Activated CD4-positive, alpha-beta T cell treated with anti-CD3 and anti-CD28 coated beads for 36 hours (primary cell): ENCODE measurements at regions not wholly inside any gene's neighbourhood (a gene's known extent, or its start where the extent isn't known, plus 50 kb on each side); places are given as distances from the start of the nearest gene placed in this dataset.

Experiments
- ATAC-seq: fragments of 200-7000 bp; cut with Tn5 transposase; one replicate; pipeline ENCODE4 v1.10.0; 2021; ENCODE audit warnings: mild to moderate bottlenecking, moderate library complexity
- CTCF ChIA-PET: fragments of 350-600 bp; sonication (Branson Sonifier 250); formaldehyde crosslinking; loops from one replicate; lab custom pipeline; 2021; ENCODE audit warnings: antibody characterized with exemption; lab: Charles Lee
- POLR2A ChIA-PET: fragments of 350-600 bp; sonication (Branson Sonifier 250); formaldehyde crosslinking; loops from one replicate; lab custom pipeline; 2021; ENCODE audit warnings: antibody characterized with exemption, inconsistent platforms; lab: Charles Lee
- DNase-seq: peaks from one replicate; pipeline ENCODE4 v3.0.0-alpha.2; 2020
- H3K27ac Mint-ChIP-seq: one replicate; pipeline ENCODE4 v1.8.0; 2021; ENCODE audit warnings: mixed read lengths
- H3K27me3 Mint-ChIP-seq: one replicate; pipeline ENCODE4 v1.8.0; 2021; ENCODE audit warnings: mixed read lengths
- H3K36me3 Mint-ChIP-seq: one replicate; pipeline ENCODE4 v1.8.0; 2021; ENCODE audit warnings: low read depth, mixed read lengths
- H3K4me1 Mint-ChIP-seq: one replicate; pipeline ENCODE4 v1.8.0; 2021; ENCODE audit warnings: mixed read lengths
- H3K4me3 Mint-ChIP-seq: one replicate; pipeline ENCODE4 v1.8.0; 2021; ENCODE audit warnings: mild to moderate bottlenecking, moderate library complexity, mixed read lengths
- H3K9me3 Mint-ChIP-seq: one replicate; pipeline ENCODE4 v1.8.0; 2021; ENCODE audit warnings: low read depth, mixed read lengths
- intact Hi-C, 2 experiments: fragments of 100-400 bp; cut with DNase I in 1 of 2; cut with micrococcal nuclease in 1 of 2; formaldehyde crosslinking; loops; one replicate each; pipeline versions ENCODE4 v1.14.2 to v1.15.1; 2022 to 2024; cut with DNase I, micrococcal nuclease

GRCh38 chr1:38567401-38567800 lies 292.2 kb downstream of the RRAGC start:
- no peak for ATAC-seq
- CTCF ChIA-PET = no interaction called here

GRCh38 chr1:38565020-38565491 lies 294.5 kb downstream of the RRAGC start:
- ATAC-seq = no peak
- H3K4me1 Mint-ChIP-seq = peaks cover 34% of the 10 kb centered on the region
- no peak for DNase-seq
- H3K36me3 Mint-ChIP-seq = no peaks in the 10 kb centered on the region
- intact Hi-C loops = no loop called here
- ChIA-PET CTCF (interaction anchor here (0.6 kb wide), 1 partner anchor 11 kb away, joined by 3 read pairs; no protein-coding TSS in a partner anchor), POLR2A (no interaction called here)
- H3K27me3 Mint-ChIP-seq = peaks cover 33% of the 10 kb centered on the region
- no peak overlapping the region for H3K27ac Mint-ChIP-seq
- no peaks in the 10 kb centered on the region for H3K9me3 Mint-ChIP-seq
- H3K4me3 Mint-ChIP-seq = no peak overlapping the region

More at GRCh38 chr1:38567401-38567800, 292.2 kb downstream of the RRAGC start:
- no peak for DNase-seq
- Mint-ChIP-seq H3K36me3 (no peaks in the 10 kb centered on the region), H3K4me1 (peaks cover 16% of the 10 kb centered on the region), H3K27ac (no peak overlapping the region), H3K27me3 (peaks cover 37% of the 10 kb centered on the region), H3K4me3 (no peak overlapping the region), H3K9me3 (no peaks in the 10 kb centered on the region)
- POLR2A ChIA-PET = no interaction called here
- intact Hi-C loops = no loop called here

- H3K4me3 Mint-ChIP-seq = no peak overlapping the region
- no peaks in the 10 kb centered on the region for H3K9me3 Mint-ChIP-seq
- peaks cover 28% of the 10 kb centered on the region for H3K27me3 Mint-ChIP-seq
- no peak for ATAC-seq
- peaks cover 38% of the 10 kb centered on the region for H3K4me1 Mint-ChIP-seq
- ChIA-PET CTCF (no interaction called here), POLR2A (no interaction called here)
- no peak for DNase-seq
- no peak overlapping the region for H3K27ac Mint-ChIP-seq
- intact Hi-C loops = no loop called here
- H3K36me3 Mint-ChIP-seq = no peaks in the 10 kb centered on the region
Measured at GRCh38 chr1:38563942-38564735, 295.4 kb downstream of the RRAGC start.

- Mint-ChIP-seq H3K27me3 (peaks cover 27% of the 10 kb centered on the region), H3K4me1 (peaks cover 48% of the 10 kb centered on the region), H3K36me3 (no peaks in the 10 kb centered on the region), H3K4me3 (no peak overlapping the region), H3K9me3 (no peaks in the 10 kb centered on the region), H3K27ac (no peak overlapping the region)
- ATAC-seq = no peak
- intact Hi-C loops = no loop called here
- CTCF ChIA-PET = interaction anchor here (0.6 kb wide), 1 partner anchor 8 kb away, joined by 4 read pairs; no protein-coding TSS in a partner anchor
- no peak for DNase-seq
- POLR2A ChIA-PET = no interaction called here
Measured at GRCh38 chr1:38561725-38562124, 297.8 kb downstream of the RRAGC start.

- ChIA-PET CTCF (interaction anchor here (0.6 kb wide), 1 partner anchor 9 kb away, joined by 4 read pairs; no protein-coding TSS in a partner anchor), POLR2A (no interaction called here)
- no peak for ATAC-seq
- Mint-ChIP-seq H3K4me1 (peaks cover 51% of the 10 kb centered on the region), H3K36me3 (no peaks in the 10 kb centered on the region), H3K27me3 (peaks cover 25% of the 10 kb centered on the region), H3K27ac (no peak overlapping the region), H3K4me3 (no peak overlapping the region), H3K9me3 (no peaks in the 10 kb centered on the region)
- DNase-seq = no peak
- intact Hi-C loops = no loop called here
Measured at GRCh38 chr1:38561110-38561509, 298.5 kb downstream of the RRAGC start.

GRCh38 chr1:38560457-38560856 lies 299.1 kb downstream of the RRAGC start:
- intact Hi-C loops = no loop called here
- peak overlapping the region; percentile 61 for H3K27ac Mint-ChIP-seq
- ChIA-PET POLR2A (no interaction called here), CTCF (no interaction called here)
- peaks cover 25% of the 10 kb centered on the region for H3K27me3 Mint-ChIP-seq
- DNase-seq = no peak
- H3K9me3 Mint-ChIP-seq = no peaks in the 10 kb centered on the region
- ATAC-seq = no peak
- H3K4me1 Mint-ChIP-seq = peaks cover 51% of the 10 kb centered on the region
- peak overlapping the region; percentile 56 for H3K4me3 Mint-ChIP-seq
- no peaks in the 10 kb centered on the region for H3K36me3 Mint-ChIP-seq

GRCh38 chr1:38559446-38560165 lies 300.0 kb downstream of the RRAGC start:
- H3K9me3 Mint-ChIP-seq = no peaks in the 10 kb centered on the region
- H3K27ac Mint-ChIP-seq = peak overlapping the region; percentile 88
- peaks cover 25% of the 10 kb centered on the region for H3K27me3 Mint-ChIP-seq
- ATAC-seq = peak; percentile 91
- ChIA-PET CTCF (interaction anchor here (0.5 to 0.7 kb wide), 2 partner anchors 124 to 597 kb away, joined by 3 read pairs; no protein-coding TSS in a partner anchor), POLR2A (interaction anchor here (0.5 kb wide), 1 partner anchor 193 kb away, joined by 3 read pairs; no protein-coding TSS in a partner anchor)
- H3K4me3 Mint-ChIP-seq = peak overlapping the region; percentile 56
- intact Hi-C loops = loop anchor here in 1 of 2 experiments (1.0 to 5.0 kb wide), 4 partner anchors 25 to 627 kb away; no protein-coding TSS in a partner anchor
- no peaks in the 10 kb centered on the region for H3K36me3 Mint-ChIP-seq
- peak; percentile 91 for DNase-seq
- peaks cover 51% of the 10 kb centered on the region for H3K4me1 Mint-ChIP-seq

GRCh38 chr1:38558500-38559445 lies 300.8 kb downstream of the RRAGC start:
- ATAC-seq = peak; percentile 21
- peaks cover 43% of the 10 kb centered on the region for H3K4me1 Mint-ChIP-seq
- ChIA-PET CTCF (no interaction called here), POLR2A (interaction anchor here (0.5 kb wide), 1 partner anchor 194 kb away, joined by 3 read pairs; no protein-coding TSS in a partner anchor)
- H3K4me3 Mint-ChIP-seq = peak overlapping the region; percentile 56
- peaks cover 19% of the 10 kb centered on the region for H3K27me3 Mint-ChIP-seq
- no peaks in the 10 kb centered on the region for H3K9me3 Mint-ChIP-seq
- peak; percentile 21 for DNase-seq
- intact Hi-C loops = loop anchor here in 1 of 2 experiments (1.0 to 5.0 kb wide), 4 partner anchors 24 to 626 kb away; no protein-coding TSS in a partner anchor
- H3K36me3 Mint-ChIP-seq = no peaks in the 10 kb centered on the region
- H3K27ac Mint-ChIP-seq = peak overlapping the region; percentile 77

GRCh38 chr1:38558055-38558454 lies 301.5 kb downstream of the RRAGC start:
- no peak overlapping the region for H3K4me3 Mint-ChIP-seq
- intact Hi-C loops = loop anchor here in 1 of 2 experiments (5.0 kb wide), 1 partner anchor 626 kb away; no protein-coding TSS in a partner anchor
- ChIA-PET POLR2A (no interaction called here), CTCF (no interaction called here)
- peak overlapping the region; percentile 77 for H3K27ac Mint-ChIP-seq
- H3K36me3 Mint-ChIP-seq = no peaks in the 10 kb centered on the region
- ATAC-seq = no peak
- peaks cover 41% of the 10 kb centered on the region for H3K4me1 Mint-ChIP-seq
- H3K27me3 Mint-ChIP-seq = peaks cover 13% of the 10 kb centered on the region
- H3K9me3 Mint-ChIP-seq = no peaks in the 10 kb centered on the region
- no peak for DNase-seq

GRCh38 chr1:38555594-38555993 lies 304.0 kb downstream of the RRAGC start:
- ChIA-PET CTCF (no interaction called here), POLR2A (no interaction called here)
- Mint-ChIP-seq H3K36me3 (no peaks in the 10 kb centered on the region), H3K9me3 (no peaks in the 10 kb centered on the region), H3K4me1 (peaks cover 27% of the 10 kb centered on the region), H3K27me3 (no peaks in the 10 kb centered on the region), H3K4me3 (no peak overlapping the region), H3K27ac (no peak overlapping the region)
- intact Hi-C loops = loop anchor here in 1 of 2 experiments (5.0 kb wide), 1 partner anchor 623 kb away; no protein-coding TSS in a partner anchor
- no peak for ATAC-seq
- no peak for DNase-seq
